Activated CD4-positive, alpha-beta T cell treated with anti-CD3 and anti-CD28 coated beads for 48 hours (primary cell): ENCODE measurements at regions not wholly inside any gene's neighbourhood (a gene's known extent, or its start where the extent isn't known, plus 50 kb on each side); places are given as distances from the start of the nearest gene placed in this dataset.
"Not testable (repeated sequence)": the region's sequence is repeated elsewhere in the genome, so short reads cannot be mapped to it uniquely, and the experiment has no call there.

ENCODE experiments used
- DNase-seq: peaks from one replicate; pipeline ENCODE4 v3.0.0-alpha.2; 2020

GRCh38 chr6:11425876-11426275, 111.7 kb upstream of the TMEM170B start:
- no peak for DNase-seq

GRCh38 chr6:11425431-11425871, 112.1 kb upstream of the TMEM170B start:
- DNase-seq, result no peak

DNA sequence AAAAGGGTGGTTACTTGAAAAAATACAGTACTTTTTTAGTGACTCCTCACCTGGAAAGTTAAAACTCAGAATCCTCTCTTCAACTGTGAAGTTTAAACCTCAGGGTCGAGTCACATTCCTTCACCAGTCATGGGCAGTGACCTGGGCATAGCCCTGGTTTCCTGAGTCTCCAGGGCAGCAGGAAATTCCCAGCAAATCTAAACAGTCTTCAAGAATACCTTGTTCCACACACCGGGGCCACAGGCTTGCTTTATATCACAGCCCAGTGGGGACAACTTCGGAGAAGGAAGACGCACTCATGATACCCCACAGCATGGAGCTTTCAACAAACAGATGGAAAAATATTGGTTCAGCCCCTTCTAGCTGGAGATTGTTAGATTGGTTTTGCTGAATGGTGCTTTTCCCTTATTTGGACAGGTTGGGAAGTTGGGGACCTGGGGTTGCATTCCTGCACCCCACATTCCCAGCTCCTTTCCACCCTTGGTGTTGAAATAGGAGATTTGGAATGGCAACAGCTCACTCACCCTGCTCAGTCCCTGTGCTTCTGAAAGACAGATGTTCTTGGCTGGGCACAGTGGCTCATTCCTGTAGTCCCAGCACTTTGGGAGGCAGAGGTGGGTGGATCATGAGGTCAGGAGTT, 113.0 kb upstream of the TMEM170B start:
- DNase-seq, result no peak

- no peak for DNase-seq
These were observed 113.9 kb upstream of the TMEM170B start for GRCh38 chr6:11423667-11424066.

GRCh38 chr6:11423072-11423471, 114.5 kb upstream of the TMEM170B start:
- no peak for DNase-seq

- no peak for DNase-seq
These were observed 117.6 kb upstream of the TMEM170B start for GRCh38 chr6:11419763-11420453.

DNA sequence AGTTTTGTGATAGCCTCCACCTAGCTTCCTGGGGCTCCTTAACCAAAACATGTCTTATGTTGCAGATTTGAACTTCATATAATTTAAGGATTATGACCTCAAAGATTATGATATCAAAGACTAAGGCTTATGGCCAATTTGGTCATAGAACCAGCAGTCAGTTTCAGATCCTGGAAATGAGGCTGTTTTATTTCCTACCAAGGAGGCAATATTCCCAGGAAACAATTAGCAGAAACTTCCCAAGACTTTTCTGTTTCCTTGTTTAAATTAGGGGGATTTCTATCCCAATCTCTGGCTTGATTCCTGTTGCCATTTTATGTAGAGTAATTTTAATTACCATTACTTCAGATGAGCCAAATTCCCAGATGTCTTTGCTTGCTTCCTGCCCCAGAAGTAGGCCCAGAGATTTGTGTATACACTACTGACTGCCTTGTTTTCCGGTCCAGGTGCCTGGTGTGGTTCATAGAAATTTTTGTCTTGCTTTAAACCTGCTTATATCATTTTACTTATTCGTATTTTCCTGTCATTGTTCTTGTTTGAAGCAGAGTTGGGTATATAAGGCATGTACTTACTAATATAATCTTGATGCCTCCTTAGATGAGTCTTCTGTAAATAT, 119.2 kb upstream of the TMEM170B start:
- no peak for DNase-seq

- peak; percentile 31 for DNase-seq
These were observed 120.5 kb upstream of the TMEM170B start for GRCh38 chr6:11416936-11417576.

- DNase-seq, result not testable (repeated sequence)
These were observed 121.2 kb upstream of the TMEM170B start for GRCh38 chr6:11416099-11416935.

DNA sequence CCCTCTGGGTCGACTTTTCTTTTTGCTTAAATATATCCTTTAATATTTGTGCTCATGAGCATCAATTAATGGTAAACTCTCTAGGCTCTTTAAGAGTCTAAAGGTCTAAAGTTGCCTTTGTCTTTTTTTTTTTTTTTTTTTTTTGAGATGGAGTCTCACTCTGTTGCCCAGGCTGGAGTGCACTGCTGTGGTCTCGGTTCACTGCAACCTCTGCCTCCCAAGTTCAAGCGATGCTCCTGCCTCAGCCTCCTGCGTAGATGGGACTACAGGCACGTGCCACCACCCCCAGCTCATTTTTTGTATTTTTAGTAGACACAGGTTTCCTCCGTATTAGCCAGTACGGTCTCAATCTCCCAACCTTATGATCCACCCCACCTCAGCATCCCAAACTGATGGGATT, 122.0 kb upstream of the TMEM170B start:
- DNase-seq, result no peak

DNA sequence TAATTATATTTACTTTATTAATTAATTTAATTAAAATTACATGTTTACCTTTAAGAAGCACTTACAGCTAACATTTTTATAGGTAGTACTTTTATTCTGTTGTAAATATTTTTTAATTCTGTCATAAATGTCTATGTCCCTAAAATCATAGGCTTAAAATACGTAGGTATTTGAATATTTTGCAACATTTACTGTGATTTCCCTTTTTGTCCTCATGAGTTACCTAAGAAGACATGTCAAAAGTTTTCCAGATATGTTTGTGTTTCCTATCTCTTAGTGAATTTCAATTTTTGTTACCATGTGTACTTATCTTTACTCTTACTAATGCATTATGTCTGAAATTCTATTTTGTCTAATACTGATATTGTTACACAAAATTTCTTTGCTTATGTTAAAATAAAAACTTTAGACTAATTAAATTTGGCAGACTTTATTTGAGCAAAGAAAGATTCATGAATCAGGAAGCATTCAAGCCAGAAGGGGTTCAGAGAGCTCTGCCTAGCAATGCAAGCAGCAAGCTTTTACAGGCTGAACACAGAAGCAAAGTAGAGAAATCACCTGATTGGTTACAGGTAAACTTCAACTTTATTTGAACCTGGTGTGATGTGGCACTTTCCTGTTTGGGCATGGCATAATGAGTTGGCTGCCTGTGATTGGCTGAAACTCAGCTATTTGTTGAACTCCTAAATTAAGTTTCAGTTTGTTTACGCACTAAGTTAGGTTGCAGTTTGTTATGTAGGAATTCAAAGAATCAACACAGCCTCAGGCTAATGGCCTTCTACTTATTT, 123.2 kb upstream of the TMEM170B start:
- DNase-seq, result peak; percentile 32

- DNase-seq, result no peak
These were observed 123.8 kb upstream of the TMEM170B start for GRCh38 chr6:11413728-11414127.

GRCh38 chr6:11413117-11413687, 124.3 kb upstream of the TMEM170B start:
- no peak for DNase-seq

DNA sequence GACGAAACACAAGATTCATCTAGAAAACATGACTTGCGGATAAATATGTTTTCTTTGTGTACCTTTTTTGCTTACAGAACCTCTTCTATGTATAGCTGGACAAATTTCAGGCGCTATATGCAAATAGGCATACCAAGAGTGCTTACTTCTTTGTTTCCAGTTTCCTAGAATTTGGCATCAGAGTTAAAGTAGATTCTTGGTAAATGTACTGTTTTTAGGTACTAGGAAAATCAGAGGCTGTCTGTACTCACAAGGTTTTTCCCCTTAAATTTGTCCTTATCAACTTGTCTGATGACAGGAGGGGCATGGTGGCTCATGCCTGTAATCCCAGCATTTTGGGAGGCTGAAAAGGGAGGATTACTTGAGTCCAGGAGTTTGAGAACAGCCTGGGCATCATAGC, 124.9 kb upstream of the TMEM170B start:
- no peak for DNase-seq

- DNase-seq, result no peak
These were observed 125.5 kb upstream of the TMEM170B start for GRCh38 chr6:11412011-11412424.

GRCh38 chr6:11411593-11411992, 126.0 kb upstream of the TMEM170B start:
- no peak for DNase-seq

- peak; percentile 35 for DNase-seq
These were observed 126.8 kb upstream of the TMEM170B start for GRCh38 chr6:11410539-11411307.

GRCh38 chr6:11409371-11409770, 128.2 kb upstream of the TMEM170B start:
- DNase-seq, result no peak

DNA sequence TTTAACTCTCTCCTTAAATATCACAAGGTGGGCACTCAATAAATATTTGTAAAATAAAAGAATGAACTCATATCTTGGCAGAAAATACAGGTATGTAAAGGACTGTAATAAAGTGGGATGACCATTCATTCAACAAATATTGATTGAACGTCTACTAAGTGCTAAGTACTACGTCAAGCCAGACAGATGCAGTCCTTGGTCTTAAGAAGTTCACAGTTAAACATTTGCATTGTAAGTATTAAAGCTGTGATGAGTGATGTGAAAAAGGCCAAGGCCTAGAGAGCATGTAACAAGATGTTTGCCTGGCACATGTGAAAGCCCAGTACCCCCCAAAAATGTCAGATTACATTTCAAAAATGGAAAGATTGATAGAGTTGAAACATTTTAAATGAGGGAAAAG, 130.1 kb upstream of the TMEM170B start:
- no peak for DNase-seq

GRCh38 chr6:11404838-11405237, 132.7 kb upstream of the TMEM170B start:
- no peak for DNase-seq

- no peak for DNase-seq
These were observed 133.5 kb upstream of the TMEM170B start for GRCh38 chr6:11404081-11404480.
